ENCODE measurements at regions not wholly inside any gene's neighbourhood (a gene's known extent, or its start where the extent isn't known, plus 50 kb on each side); places are given as distances from the start of the nearest gene placed in this dataset.

DNA sequence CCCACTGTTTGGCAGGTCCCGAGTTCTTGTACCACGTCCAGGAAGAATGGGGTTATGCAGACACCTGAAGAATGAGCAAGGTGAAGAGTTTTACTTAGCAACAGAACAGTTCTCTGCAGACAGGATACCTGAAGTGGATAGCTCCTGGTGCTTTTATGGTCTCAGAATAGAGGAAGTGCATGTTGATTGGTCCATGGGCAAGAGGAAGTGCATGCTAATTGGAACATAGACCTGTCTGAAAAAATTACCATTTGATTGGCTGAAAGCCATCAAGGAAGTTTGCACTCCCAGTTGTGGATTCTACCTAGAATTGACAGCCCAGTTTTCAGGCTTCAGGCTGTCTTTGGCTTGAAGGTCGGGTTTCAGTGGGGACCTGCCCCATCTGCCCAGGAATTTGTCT, 887.5 kb downstream of the FAT4 start:
- H3K27ac ChIP-seq (ENCODE audit: extremely low read length, insufficient read depth, low read length), result no peak overlapping the region
- no peak overlapping the region for H3K4me3 ChIP-seq (replicated peaks in 1 of 3; ENCODE audit: insufficient read depth in 1 of 3, low read depth in 2 of 3, low read length in 3 of 3)
- TF ChIP-seq ZNF670 (CRISPR knock-in tag; IDR thresholded peaks at IDR 0.05; ENCODE audit: borderline replicate concordance) (no peak), SP1 (IDR thresholded peaks at IDR 0.05) (no peak), SP1 (CRISPR knock-in tag; IDR thresholded peaks at IDR 0.05) (no peak), ONECUT2 (CRISPR knock-in tag; IDR thresholded peaks at IDR 0.05) (no peak), ZNF3 (CRISPR knock-in tag; IDR thresholded peaks at IDR 0.05) (no peak), ATF7-NPFF (CRISPR knock-in tag; IDR thresholded peaks at IDR 0.05; ENCODE audit: low read depth) (no peak), HMG20B (CRISPR knock-in tag; conservative IDR thresholded peaks at IDR 0.05) (no peak), ZNF253 (CRISPR knock-in tag; IDR thresholded peaks at IDR 0.05; ENCODE audit: borderline replicate concordance) (no peak), ZBTB20 (CRISPR knock-in tag; IDR thresholded peaks at IDR 0.05; ENCODE audit: borderline replicate concordance, low read depth) (no peak), ZNF263 (CRISPR knock-in tag; IDR thresholded peaks at IDR 0.05) (no peak), ZNF256 (CRISPR knock-in tag; conservative IDR thresholded peaks at IDR 0.05) (no peak), JDP2 (CRISPR knock-in tag; IDR thresholded peaks at IDR 0.05; ENCODE audit: borderline replicate concordance) (no peak), ZNF530 (CRISPR knock-in tag; IDR thresholded peaks at IDR 0.05; ENCODE audit: low read depth) (no peak)
- TF ChIP-seq, protein P1, sequence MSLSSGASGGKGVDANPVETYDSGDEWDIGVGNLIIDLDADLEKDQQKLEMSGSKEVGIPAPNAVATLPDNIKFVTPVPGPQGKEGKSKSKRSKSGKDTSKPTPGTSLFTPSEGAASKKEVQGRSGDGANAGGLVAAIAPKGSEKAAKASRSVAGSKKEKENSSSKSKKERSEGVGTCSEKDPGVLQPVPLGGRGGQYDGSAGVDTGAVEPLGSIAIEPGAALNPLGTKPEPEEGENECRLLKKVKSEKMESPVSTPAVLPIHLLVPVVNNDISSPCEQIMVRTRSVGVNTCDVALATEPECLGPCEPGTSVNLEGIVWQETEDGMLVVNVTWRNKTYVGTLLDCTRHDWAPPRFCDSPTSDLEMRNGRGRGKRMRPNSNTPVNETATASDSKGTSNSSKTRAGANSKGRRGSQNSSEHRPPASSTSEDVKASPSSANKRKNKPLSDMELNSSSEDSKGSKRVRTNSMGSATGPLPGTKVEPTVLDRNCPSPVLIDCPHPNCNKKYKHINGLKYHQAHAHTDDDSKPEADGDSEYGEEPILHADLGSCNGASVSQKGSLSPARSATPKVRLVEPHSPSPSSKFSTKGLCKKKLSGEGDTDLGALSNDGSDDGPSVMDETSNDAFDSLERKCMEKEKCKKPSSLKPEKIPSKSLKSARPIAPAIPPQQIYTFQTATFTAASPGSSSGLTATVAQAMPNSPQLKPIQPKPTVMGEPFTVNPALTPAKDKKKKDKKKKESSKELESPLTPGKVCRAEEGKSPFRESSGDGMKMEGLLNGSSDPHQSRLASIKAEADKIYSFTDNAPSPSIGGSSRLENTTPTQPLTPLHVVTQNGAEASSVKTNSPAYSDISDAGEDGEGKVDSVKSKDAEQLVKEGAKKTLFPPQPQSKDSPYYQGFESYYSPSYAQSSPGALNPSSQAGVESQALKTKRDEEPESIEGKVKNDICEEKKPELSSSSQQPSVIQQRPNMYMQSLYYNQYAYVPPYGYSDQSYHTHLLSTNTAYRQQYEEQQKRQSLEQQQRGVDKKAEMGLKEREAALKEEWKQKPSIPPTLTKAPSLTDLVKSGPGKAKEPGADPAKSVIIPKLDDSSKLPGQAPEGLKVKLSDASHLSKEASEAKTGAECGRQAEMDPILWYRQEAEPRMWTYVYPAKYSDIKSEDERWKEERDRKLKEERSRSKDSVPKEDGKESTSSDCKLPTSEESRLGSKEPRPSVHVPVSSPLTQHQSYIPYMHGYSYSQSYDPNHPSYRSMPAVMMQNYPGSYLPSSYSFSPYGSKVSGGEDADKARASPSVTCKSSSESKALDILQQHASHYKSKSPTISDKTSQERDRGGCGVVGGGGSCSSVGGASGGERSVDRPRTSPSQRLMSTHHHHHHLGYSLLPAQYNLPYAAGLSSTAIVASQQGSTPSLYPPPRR (CRISPR knock-in tag; IDR thresholded peaks at IDR 0.05; ENCODE audit: borderline replicate concordance), result no peak
- TF ChIP-seq, protein P2, sequence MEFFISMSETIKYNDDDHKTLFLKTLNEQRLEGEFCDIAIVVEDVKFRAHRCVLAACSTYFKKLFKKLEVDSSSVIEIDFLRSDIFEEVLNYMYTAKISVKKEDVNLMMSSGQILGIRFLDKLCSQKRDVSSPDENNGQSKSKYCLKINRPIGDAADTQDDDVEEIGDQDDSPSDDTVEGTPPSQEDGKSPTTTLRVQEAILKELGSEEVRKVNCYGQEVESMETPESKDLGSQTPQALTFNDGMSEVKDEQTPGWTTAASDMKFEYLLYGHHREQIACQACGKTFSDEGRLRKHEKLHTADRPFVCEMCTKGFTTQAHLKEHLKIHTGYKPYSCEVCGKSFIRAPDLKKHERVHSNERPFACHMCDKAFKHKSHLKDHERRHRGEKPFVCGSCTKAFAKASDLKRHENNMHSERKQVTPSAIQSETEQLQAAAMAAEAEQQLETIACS (CRISPR knock-in tag; IDR thresholded peaks at IDR 0.05), result no peak
- TF ChIP-seq, protein P3, sequence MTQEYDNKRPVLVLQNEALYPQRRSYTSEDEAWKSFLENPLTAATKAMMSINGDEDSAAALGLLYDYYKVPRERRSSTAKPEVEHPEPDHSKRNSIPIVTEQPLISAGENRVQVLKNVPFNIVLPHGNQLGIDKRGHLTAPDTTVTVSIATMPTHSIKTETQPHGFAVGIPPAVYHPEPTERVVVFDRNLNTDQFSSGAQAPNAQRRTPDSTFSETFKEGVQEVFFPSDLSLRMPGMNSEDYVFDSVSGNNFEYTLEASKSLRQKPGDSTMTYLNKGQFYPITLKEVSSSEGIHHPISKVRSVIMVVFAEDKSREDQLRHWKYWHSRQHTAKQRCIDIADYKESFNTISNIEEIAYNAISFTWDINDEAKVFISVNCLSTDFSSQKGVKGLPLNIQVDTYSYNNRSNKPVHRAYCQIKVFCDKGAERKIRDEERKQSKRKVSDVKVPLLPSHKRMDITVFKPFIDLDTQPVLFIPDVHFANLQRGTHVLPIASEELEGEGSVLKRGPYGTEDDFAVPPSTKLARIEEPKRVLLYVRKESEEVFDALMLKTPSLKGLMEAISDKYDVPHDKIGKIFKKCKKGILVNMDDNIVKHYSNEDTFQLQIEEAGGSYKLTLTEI (CRISPR knock-in tag; conservative IDR thresholded peaks at IDR 0.05), result no peak
- TF ChIP-seq, protein P4, sequence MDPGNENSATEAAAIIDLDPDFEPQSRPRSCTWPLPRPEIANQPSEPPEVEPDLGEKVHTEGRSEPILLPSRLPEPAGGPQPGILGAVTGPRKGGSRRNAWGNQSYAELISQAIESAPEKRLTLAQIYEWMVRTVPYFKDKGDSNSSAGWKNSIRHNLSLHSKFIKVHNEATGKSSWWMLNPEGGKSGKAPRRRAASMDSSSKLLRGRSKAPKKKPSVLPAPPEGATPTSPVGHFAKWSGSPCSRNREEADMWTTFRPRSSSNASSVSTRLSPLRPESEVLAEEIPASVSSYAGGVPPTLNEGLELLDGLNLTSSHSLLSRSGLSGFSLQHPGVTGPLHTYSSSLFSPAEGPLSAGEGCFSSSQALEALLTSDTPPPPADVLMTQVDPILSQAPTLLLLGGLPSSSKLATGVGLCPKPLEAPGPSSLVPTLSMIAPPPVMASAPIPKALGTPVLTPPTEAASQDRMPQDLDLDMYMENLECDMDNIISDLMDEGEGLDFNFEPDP (CRISPR knock-in tag; conservative IDR thresholded peaks at IDR 0.05), result no peak
- ATAC-seq (no peak), DNase-seq (ENCODE audit: low spot score) (no peak), FAIRE-seq (no peak)
- H3K27me3 ChIP-seq (ENCODE audit: control insufficient read depth in 1 of 2, insufficient read depth in 2 of 2, low read length in 2 of 2), result no peaks in the 10 kb centered on the region
- no peak overlapping the region for H3K9ac ChIP-seq (ENCODE audit: insufficient read depth, low read depth, low read length)
- no peak overlapping the region for H3K4me2 ChIP-seq (ENCODE audit: low read depth, low read length)
- no peaks in the 10 kb centered on the region for H3K36me3 ChIP-seq (replicated peaks in 1 of 2; ENCODE audit: control insufficient read depth in 1 of 2, insufficient read depth in 2 of 2, low read length in 2 of 2)
- in situ Hi-C loops (cut with HindIII; ENCODE audit: extremely low pct_ligation_motif_present, low pct_unique_long_range_greater_than_20kb) (no loop called here), intact Hi-C loops (cut with micrococcal nuclease; ENCODE audit: unreplicated experiment) (no loop called here)
- no peaks in the 10 kb centered on the region for H3K79me2 ChIP-seq (ENCODE audit: insufficient read depth, low read length)
- H4K20me1 ChIP-seq (ENCODE audit: insufficient read depth, low read length), result no peaks in the 10 kb centered on the region
- WGBS (ENCODE audit: low lambda C conversion rate), result 4% methylated on average over 2 of the region's 3 CpGs
- BruUV-seq (replicated peaks), result no TSS peak
- CTCF ChIA-PET (ENCODE audit: low intra/inter-chr PET ratio, low total read pairs), result no interaction called here
- H3K9me3 ChIP-seq (ENCODE audit: low read length), result no peaks in the 10 kb centered on the region
- no peak overlapping the region for H2AFZ ChIP-seq (ENCODE audit: low read length)
- no peaks in the 10 kb centered on the region for H3K4me1 ChIP-seq (ENCODE audit: insufficient read depth, low read length)
- POLR2A ChIA-PET, result no interaction called here
